Right atrium auricular region (tissue), 2 donors: ENCODE measurements at regions not wholly inside any gene's neighbourhood (a gene's known extent, or its start where the extent isn't known, plus 50 kb on each side); places are given as distances from the start of the nearest gene placed in this dataset.

ENCODE experiments used
- DNase-seq: peaks from one replicate; pipeline ENCODE4 v3.0.0-alpha.2; 2019; ENCODE audit warnings: low spot score
- H3K27ac ChIP-seq, 2 donors: fragments of 200-600 bp; sonication (generic); 1 replicate in 1 of 2; 2 replicates in 1 of 2; pipeline ENCODE4 v1.5.1; 2016 to 2019
- H3K27me3 ChIP-seq, 2 donors: fragments of 200-600 bp; sonication (generic); one replicate each; pipeline versions ENCODE4 v1.5.1 to v1.6.0; 2017 to 2019
- H3K36me3 ChIP-seq: fragments of 200-600 bp; sonication (generic); one replicate; pipeline ENCODE4 v1.5.1; 2016
- H3K4me1 ChIP-seq, 2 donors: fragments of 200-600 bp; sonication (generic); one replicate each; pipeline versions ENCODE4 v1.5.1 to v1.6.0; 2017 to 2019
- H3K4me3 ChIP-seq, 2 donors: fragments of 200-600 bp; sonication (generic); 1 replicate in 1 of 2; 2 replicates in 1 of 2; pipeline ENCODE4 v1.5.1; 2017 to 2019; ENCODE audit warnings: mild to moderate bottlenecking in 1 of 2, moderate library complexity in 1 of 2
- H3K9me3 ChIP-seq, 2 donors: fragments of 200-600 bp; sonication (generic); one replicate each; pipeline ENCODE4 v1.5.1; 2019
- TF ChIP-seq, protein P1 (sequence below), 2 donors: fragments of 200-600 bp; sonication (generic); IDR thresholded peaks; one replicate each; pipeline ENCODE4 v1.5.1; 2019; ENCODE audit warnings: antibody characterized with exemption in 2 of 2

DNA sequence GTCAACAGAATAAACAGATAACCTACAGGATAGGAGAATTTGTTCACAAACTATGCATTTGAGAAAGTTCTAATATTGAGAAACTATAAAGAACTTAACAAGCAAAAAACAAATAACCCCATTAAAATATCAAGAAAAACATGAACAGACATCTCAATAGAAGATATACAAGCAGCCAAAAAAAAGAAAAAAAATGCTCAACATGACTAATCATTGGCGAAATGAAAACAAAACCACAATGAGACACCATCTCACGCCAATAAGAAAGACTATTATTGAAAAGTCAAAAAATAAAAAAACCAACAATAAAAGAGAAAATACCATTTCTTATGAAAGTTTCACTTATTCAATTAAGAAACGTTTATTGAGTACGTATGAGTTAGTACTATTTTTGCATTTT, 800.5 kb downstream of the CBLN2 start:
- H3K9me3 ChIP-seq, result peaks cover 0 to 21% of the 10 kb centered on the region in 2 donors
- no peak for DNase-seq
- no peak overlapping the region for H3K27ac ChIP-seq
- H3K4me1 ChIP-seq, result no peaks in the 10 kb centered on the region
- no peak overlapping the region for H3K4me3 ChIP-seq
- no peaks in the 10 kb centered on the region for H3K36me3 ChIP-seq
- TF ChIP-seq, protein P1, sequence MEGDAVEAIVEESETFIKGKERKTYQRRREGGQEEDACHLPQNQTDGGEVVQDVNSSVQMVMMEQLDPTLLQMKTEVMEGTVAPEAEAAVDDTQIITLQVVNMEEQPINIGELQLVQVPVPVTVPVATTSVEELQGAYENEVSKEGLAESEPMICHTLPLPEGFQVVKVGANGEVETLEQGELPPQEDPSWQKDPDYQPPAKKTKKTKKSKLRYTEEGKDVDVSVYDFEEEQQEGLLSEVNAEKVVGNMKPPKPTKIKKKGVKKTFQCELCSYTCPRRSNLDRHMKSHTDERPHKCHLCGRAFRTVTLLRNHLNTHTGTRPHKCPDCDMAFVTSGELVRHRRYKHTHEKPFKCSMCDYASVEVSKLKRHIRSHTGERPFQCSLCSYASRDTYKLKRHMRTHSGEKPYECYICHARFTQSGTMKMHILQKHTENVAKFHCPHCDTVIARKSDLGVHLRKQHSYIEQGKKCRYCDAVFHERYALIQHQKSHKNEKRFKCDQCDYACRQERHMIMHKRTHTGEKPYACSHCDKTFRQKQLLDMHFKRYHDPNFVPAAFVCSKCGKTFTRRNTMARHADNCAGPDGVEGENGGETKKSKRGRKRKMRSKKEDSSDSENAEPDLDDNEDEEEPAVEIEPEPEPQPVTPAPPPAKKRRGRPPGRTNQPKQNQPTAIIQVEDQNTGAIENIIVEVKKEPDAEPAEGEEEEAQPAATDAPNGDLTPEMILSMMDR (IDR thresholded peaks at IDR 0.05), result no peak
- no peaks in the 10 kb centered on the region for H3K27me3 ChIP-seq

DNA sequence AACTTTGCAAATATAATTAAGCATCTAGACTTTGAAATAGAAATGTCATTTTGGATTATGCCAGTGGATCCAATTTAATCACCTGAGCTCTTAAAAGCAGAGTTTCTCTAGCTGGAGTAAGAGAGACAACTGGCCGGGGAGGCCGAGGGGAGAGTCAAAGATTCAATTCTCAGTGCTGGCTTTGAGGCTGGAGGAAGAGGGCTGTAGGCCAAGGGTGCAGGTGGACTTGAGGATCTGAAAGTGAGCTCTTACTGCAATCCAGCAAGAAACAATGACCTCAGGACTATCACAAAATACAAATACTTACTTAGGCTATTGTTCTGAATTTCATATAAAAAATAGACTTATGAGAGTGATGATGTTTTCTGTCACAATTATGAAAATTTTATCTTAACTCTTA, 814.5 kb downstream of the CBLN2 start:
- Histone ChIP-seq H3K4me3 (no peak overlapping the region), H3K27ac (no peak overlapping the region), H3K36me3 (no peaks in the 10 kb centered on the region), H3K9me3 (no peaks in the 10 kb centered on the region), H3K4me1 (no peaks in the 10 kb centered on the region), H3K27me3 (no peaks in the 10 kb centered on the region)
- DNase-seq, result no peak
- TF ChIP-seq, protein P1 (IDR thresholded peaks at IDR 0.05), result no peak

DNA sequence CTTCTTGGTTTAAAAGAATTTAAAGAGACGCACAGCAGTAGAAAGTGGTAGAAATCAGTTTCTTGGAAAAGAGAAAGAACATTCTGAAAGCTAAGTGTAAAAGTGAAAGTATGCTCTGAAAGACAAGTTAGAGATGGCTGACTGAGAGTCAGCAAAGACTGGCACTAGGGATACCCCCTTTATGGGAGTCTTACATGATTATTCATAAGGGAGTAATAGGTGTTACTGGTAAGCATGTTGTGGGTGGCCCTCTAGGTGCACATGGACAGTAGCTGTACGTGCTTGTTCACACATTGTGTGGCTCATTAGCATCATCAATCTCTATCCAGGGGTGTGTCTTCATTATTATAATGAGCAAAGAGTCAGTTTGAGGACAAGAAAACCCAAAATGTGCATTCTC, 816.2 kb downstream of the CBLN2 start:
- TF ChIP-seq, protein P1 (IDR thresholded peaks at IDR 0.05), result no peak

DNA sequence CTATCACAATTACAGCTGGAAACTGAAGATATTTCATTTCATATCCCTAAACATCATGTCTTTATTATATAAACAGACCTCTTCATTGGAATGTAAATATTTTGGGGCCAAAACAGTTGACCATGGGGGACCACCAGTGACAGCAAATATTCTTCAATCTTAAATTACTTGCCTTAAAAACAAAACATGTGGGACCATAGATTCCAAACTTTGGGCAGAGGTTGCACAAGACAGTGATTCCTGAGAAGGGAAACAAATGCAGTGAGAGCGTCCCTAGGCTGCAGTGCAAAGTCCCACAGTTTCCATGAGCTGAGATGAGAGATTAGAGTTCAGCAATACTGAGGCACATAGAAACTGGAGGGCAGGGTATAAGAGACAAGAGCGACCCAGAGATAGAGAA, 818.9 kb downstream of the CBLN2 start:
- DNase-seq, result no peak
- Histone ChIP-seq H3K27ac (no peak overlapping the region), H3K4me1 (no peaks in the 10 kb centered on the region), H3K4me3 (no peak overlapping the region), H3K27me3 (no peaks in the 10 kb centered on the region), H3K9me3 (no peaks in the 10 kb centered on the region), H3K36me3 (no peaks in the 10 kb centered on the region)
- TF ChIP-seq, protein P1 (IDR thresholded peaks at IDR 0.05), result no peak

More for the DNA sequence above, 816.2 kb downstream of the CBLN2 start:
- Histone ChIP-seq H3K27ac (no peak overlapping the region), H3K4me3 (no peak overlapping the region), H3K27me3 (no peaks in the 10 kb centered on the region), H3K36me3 (no peaks in the 10 kb centered on the region), H3K4me1 (no peaks in the 10 kb centered on the region), H3K9me3 (no peaks in the 10 kb centered on the region)
- no peak for DNase-seq

DNA sequence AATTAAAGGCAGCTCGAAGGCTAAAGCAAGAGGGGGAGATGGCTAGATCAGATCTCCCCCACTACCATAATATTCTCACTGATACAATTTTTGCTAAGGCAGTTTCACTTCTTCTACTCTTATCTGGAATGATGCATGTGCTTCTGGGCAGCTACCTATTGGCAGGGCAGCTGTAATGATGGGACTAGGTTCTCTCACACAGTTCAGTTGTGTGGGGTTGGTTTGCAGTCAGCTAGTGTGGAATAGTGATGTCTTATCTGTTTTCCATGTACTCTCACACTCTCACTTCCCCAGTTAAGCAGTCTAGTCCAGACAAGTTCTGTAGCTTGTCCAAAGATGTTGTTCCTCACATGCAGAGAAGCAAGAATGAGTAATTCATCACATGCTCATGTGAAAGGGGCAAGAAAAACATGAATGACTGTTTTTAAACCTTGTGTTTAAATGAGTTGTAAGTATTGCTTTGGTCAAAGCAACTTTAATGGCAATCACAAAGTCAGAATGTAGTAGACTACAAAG, 836.1 kb downstream of the CBLN2 start:
- TF ChIP-seq, protein P1 (IDR thresholded peaks at IDR 0.05), result no peak
- no peak for DNase-seq
- no peaks in the 10 kb centered on the region for H3K9me3 ChIP-seq
- no peaks in the 10 kb centered on the region for H3K4me1 ChIP-seq
- H3K27ac ChIP-seq, result no peak overlapping the region
- no peak overlapping the region for H3K4me3 ChIP-seq
- no peaks in the 10 kb centered on the region for H3K27me3 ChIP-seq
- H3K36me3 ChIP-seq, result no peaks in the 10 kb centered on the region

DNA sequence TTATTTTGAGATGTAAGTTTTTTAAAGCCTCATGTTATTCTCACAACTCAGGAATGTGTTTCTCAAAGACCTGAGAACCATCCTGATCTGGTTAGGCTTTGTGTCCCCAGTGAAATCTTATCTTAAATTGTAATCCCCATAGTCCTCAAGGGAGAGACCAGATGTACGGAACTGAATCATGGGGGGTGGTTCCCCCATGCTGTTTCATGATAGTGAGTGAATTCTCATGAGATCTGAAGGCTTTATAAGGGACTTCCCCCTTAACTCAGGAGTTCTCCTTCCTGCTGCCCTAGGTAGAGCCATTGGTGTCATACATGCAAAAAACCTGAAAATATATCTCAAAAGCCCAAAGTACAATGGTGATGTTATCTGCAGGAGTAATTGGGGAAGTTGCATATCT, 836.7 kb downstream of the CBLN2 start:
- Histone ChIP-seq H3K9me3 (no peaks in the 10 kb centered on the region), H3K27ac (no peak overlapping the region)

More for the DNA sequence above, 836.7 kb downstream of the CBLN2 start:
- Histone ChIP-seq H3K4me1 (no peaks in the 10 kb centered on the region), H3K27me3 (no peaks in the 10 kb centered on the region), H3K4me3 (no peak overlapping the region), H3K36me3 (no peaks in the 10 kb centered on the region)
- no peak for DNase-seq
- TF ChIP-seq, protein P1 (IDR thresholded peaks at IDR 0.05), result no peak
